ENCODE measurements at regions not wholly inside any gene's neighbourhood (a gene's known extent, or its start where the extent isn't known, plus 50 kb on each side); places are given as distances from the start of the nearest gene placed in this dataset.

- H2AFZ ChIP-seq (replicated peaks; ENCODE audit: low read length, poor library complexity), result no peak overlapping the region
- no peak overlapping the region for H2AK9ac ChIP-seq (replicated peaks; ENCODE audit: low read depth, low read length, poor library complexity)
- H3K18ac ChIP-seq (ENCODE audit: low read depth, low read length), result no peak overlapping the region
- no peak overlapping the region for H2BK15ac ChIP-seq (ENCODE audit: low read depth, low read length)
- H3K79me1 ChIP-seq (ENCODE audit: low read depth in 1 of 2, low read length in 2 of 2), result no peaks in the 10 kb centered on the region
- no TSS peak for BruUV-seq (replicated peaks)
- H4K91ac ChIP-seq (ENCODE audit: insufficient read depth, low read depth, low read length), result no peak overlapping the region
- ChIA-PET CTCF (no interaction called here), POLR2A (ENCODE audit: unreplicated experiment) (no interaction called here)
- H4K5ac ChIP-seq (ENCODE audit: low read depth, low read length), result no peak overlapping the region
- intact Hi-C loops (cut with micrococcal nuclease) (no loop called here), dilution Hi-C loops (cut with HindIII; ENCODE audit: low sequenced_read_pairs, unreplicated experiment) (no loop called here), in situ Hi-C loops (cut with MboI; ENCODE audit: low sequenced_read_pairs) (no loop called here)
- H3K9me3 ChIP-seq (ENCODE audit: control insufficient read depth, insufficient read depth, low read length), result peaks cover 8% of the 10 kb centered on the region
- no peaks in the 10 kb centered on the region for H4K20me1 ChIP-seq (ENCODE audit: insufficient read depth, low read length)
- no peak overlapping the region for H3K4me3 ChIP-seq (ENCODE audit: insufficient read depth, low read depth, low read length)
- H2AK5ac ChIP-seq (ENCODE audit: low read depth, low read length), result no peak overlapping the region
- H2BK5ac ChIP-seq (ENCODE audit: low read depth, low read length, poor library complexity, severe bottlenecking), result no peak overlapping the region
- H3K36me3 ChIP-seq (ENCODE audit: control insufficient read depth, insufficient read depth, low read length), result no peaks in the 10 kb centered on the region
- no peak overlapping the region for H3K56ac ChIP-seq (ENCODE audit: extremely low read depth, insufficient read depth, low read length)
- H4K8ac ChIP-seq (ENCODE audit: low read depth in 2 of 2, low read length in 2 of 2), result no peak overlapping the region
- H3K9ac ChIP-seq (ENCODE audit: low read depth, low read length), result no peak overlapping the region
- H2BK120ac ChIP-seq (ENCODE audit: low read depth, low read length), result no peak overlapping the region
- H3K14ac ChIP-seq (replicated peaks; ENCODE audit: low read depth, low read length), result no peak overlapping the region
- H3K9me1 ChIP-seq (ENCODE audit: insufficient read depth, low read length), result no peaks in the 10 kb centered on the region
- H3K27me3 ChIP-seq (ENCODE audit: control insufficient read depth, insufficient read depth, low read length), result no peaks in the 10 kb centered on the region
- DNase-seq (no peak), ATAC-seq (ENCODE audit: low read depth) (no peak)
- no CpG with 5 or more reads among the region's 2 CpGs for WGBS, 2 experiments (ENCODE audit: extremely low coverage in 2 of 2, insufficient read length in 1 of 2)
- H3K23ac ChIP-seq (ENCODE audit: low read depth, low read length), result no peak overlapping the region
- no peak overlapping the region for H3K4me2 ChIP-seq (ENCODE audit: low read depth, low read length)
- H2BK20ac ChIP-seq (ENCODE audit: low read depth, low read length), result no peak overlapping the region
- H3K27ac ChIP-seq (ENCODE audit: insufficient read depth, low read length), result no peak overlapping the region
- no peak for TF ChIP-seq USF2 (IDR thresholded peaks at IDR 0.05; ENCODE audit: low read depth, low read length)
- TF ChIP-seq MAFK (IDR thresholded peaks at IDR 0.05; ENCODE audit: low read depth, low read length), result no peak
- TF ChIP-seq BHLHE40 (IDR thresholded peaks at IDR 0.05; ENCODE audit: low read depth, low read length), result no peak
- TF ChIP-seq POLR2A (IDR thresholded peaks at IDR 0.05; ENCODE audit: low read depth, low read length), result no peak
- TF ChIP-seq RAD21 (IDR thresholded peaks at IDR 0.05; ENCODE audit: low read length), result no peak
- TF ChIP-seq NFE2L2 (IDR thresholded peaks at IDR 0.05; ENCODE audit: low read depth, low read length), result no peak
- TF ChIP-seq CHD1 (IDR thresholded peaks at IDR 0.05; ENCODE audit: low read depth, low read length), result no peak
- no peak for TF ChIP-seq SMC3 (IDR thresholded peaks at IDR 0.05; ENCODE audit: low read depth, low read length)
- no peak for TF ChIP-seq CEBPB (IDR thresholded peaks at IDR 0.05; ENCODE audit: low read depth, low read length)
- no peak for TF ChIP-seq RCOR1 (IDR thresholded peaks at IDR 0.05; ENCODE audit: insufficient replicate concordance, low read length)
- TF ChIP-seq RFX5 (IDR thresholded peaks at IDR 0.05; ENCODE audit: low read depth, low read length), result no peak
- no peak for TF ChIP-seq MAZ (IDR thresholded peaks at IDR 0.05; ENCODE audit: borderline replicate concordance, low read depth, low read length)
- TF ChIP-seq CTCF (conservative IDR thresholded peaks at IDR 0.05; ENCODE audit: low read depth, low read length), result no peak
- no peak for TF ChIP-seq MXI1 (IDR thresholded peaks at IDR 0.05; ENCODE audit: borderline replicate concordance, low read depth, low read length)
- TF ChIP-seq ELK1 (IDR thresholded peaks at IDR 0.05; ENCODE audit: borderline replicate concordance, low read depth, low read length), result no peak
- no peak for TF ChIP-seq FOS (IDR thresholded peaks at IDR 0.05; ENCODE audit: low read depth, low read length)
- no peaks in the 10 kb centered on the region for H3K4me1 ChIP-seq (ENCODE audit: control insufficient read depth, insufficient read depth, low read length)
- H3K4ac ChIP-seq (ENCODE audit: low read depth, low read length), result no peak overlapping the region
Observed at GRCh38 chr20:16113736-16114135, 459.5 kb downstream of the KIF16B start.
